Inflammatory macrophage (primary cell): ENCODE measurements at regions not wholly inside any gene's neighbourhood (a gene's known extent, or its start where the extent isn't known, plus 50 kb on each side); places are given as distances from the start of the nearest gene placed in this dataset.

Experiments used
- DNase-seq, 2 donors: peaks; one replicate each; pipeline ENCODE4 v3.0.0-alpha.2; 2020 to 2022

GRCh38 chr3:88209356-88209755 lies 59.6 kb downstream of the C3orf38 start:
- DNase-seq: no peak

- DNase-seq: no peak
These were observed 61.5 kb downstream of the C3orf38 start for GRCh38 chr3:88211096-88211890.

GRCh38 chr3:88219138-88219792 lies 69.5 kb downstream of the C3orf38 start:
- peak in 1 of 2 donors; percentile 10 for DNase-seq

GRCh38 chr3:88220126-88220525 lies 70.4 kb downstream of the C3orf38 start:
- DNase-seq: no peak

GRCh38 chr3:88221726-88222125 lies 72.0 kb downstream of the C3orf38 start:
- no peak for DNase-seq

GRCh38 chr3:88222343-88222742 lies 72.6 kb downstream of the C3orf38 start:
- DNase-seq: no peak

- DNase-seq: no peak
These were observed 75.7 kb downstream of the C3orf38 start for GRCh38 chr3:88225326-88226008.

GRCh38 chr3:88226910-88227309 lies 77.2 kb downstream of the C3orf38 start:
- no peak for DNase-seq

GRCh38 chr3:88230638-88231037 lies 80.9 kb downstream of the C3orf38 start:
- no peak for DNase-seq

GRCh38 chr3:88231207-88231606 lies 81.4 kb downstream of the C3orf38 start:
- DNase-seq: no peak

GRCh38 chr3:88231632-88232031 lies 81.9 kb downstream of the C3orf38 start:
- no peak for DNase-seq

GRCh38 chr3:88235102-88235501 lies 85.3 kb downstream of the C3orf38 start:
- no peak for DNase-seq

GRCh38 chr3:88239870-88240269 lies 90.1 kb downstream of the C3orf38 start:
- no peak for DNase-seq

- no peak for DNase-seq
These were observed 98.9 kb downstream of the C3orf38 start for GRCh38 chr3:88248658-88249057.

- no peak for DNase-seq
These were observed 109.3 kb downstream of the C3orf38 start for GRCh38 chr3:88259045-88259444.

GRCh38 chr3:88262527-88262926 lies 112.8 kb downstream of the C3orf38 start:
- DNase-seq: no peak

GRCh38 chr3:88263417-88264100 lies 113.8 kb downstream of the C3orf38 start:
- no peak for DNase-seq

GRCh38 chr3:88267441-88267840 lies 117.7 kb downstream of the C3orf38 start:
- DNase-seq: no peak

- no peak for DNase-seq
These were observed 118.1 kb downstream of the C3orf38 start for GRCh38 chr3:88267847-88268246.

- no peak for DNase-seq
These were observed 130.6 kb downstream of the C3orf38 start for GRCh38 chr3:88280326-88280725.

- no peak for DNase-seq
These were observed 132.9 kb downstream of the C3orf38 start for GRCh38 chr3:88282528-88283241.

- no peak for DNase-seq
These were observed 133.5 kb downstream of the C3orf38 start for GRCh38 chr3:88283242-88283592.

- DNase-seq: no peak
These were observed 141.7 kb downstream of the C3orf38 start for GRCh38 chr3:88291486-88291885.
